Erythroblast (primary cell): ENCODE measurements at regions not wholly inside any gene's neighbourhood (a gene's known extent, or its start where the extent isn't known, plus 50 kb on each side); places are given as distances from the start of the nearest gene placed in this dataset.
A peak's percentile ranks its signal among the peaks of the same experiment; 100 is the strongest.

Experiments used
- DNase-seq, 2 experiments: peaks; one replicate each; lab custom pipeline; 2025; lab: John Stamatoyannopoulos, UW
- GATA1 ChIP-seq: IDR thresholded peaks from 2 replicates; pipeline ENCODE4 v1.6.1; 2011; ENCODE audit warnings: low read depth, mild to moderate bottlenecking, control low read depth, low read length, moderate library complexity
- POLR2A ChIP-seq: IDR thresholded peaks from 2 replicates; pipeline ENCODE4 v1.6.1; 2011; ENCODE audit warnings: mild to moderate bottlenecking, low read length

- no peak for DNase-seq
- no peak for TF ChIP-seq GATA1
- TF ChIP-seq POLR2A: no peak
Observed at GRCh38 chr3:178042376-178042775, 493.9 kb upstream of the KCNMB2 start.

DNA sequence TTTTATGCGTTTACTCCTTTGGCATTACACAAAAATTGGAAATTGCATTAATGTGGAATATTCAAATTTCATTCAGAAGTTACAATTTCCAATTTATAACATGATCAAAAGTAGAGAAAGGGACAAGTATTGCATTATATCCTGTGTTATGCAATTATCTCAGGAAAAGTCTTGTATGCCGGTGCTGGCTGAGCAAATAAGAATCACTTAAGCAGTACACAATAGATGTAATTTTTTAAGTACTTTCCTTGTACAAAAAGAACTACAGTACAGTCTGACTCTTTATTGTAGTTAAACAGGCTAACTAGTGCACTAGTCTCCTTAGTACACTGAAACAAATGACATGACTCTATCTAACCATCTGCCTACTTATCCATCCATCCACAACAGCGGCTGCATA lies 493.2 kb upstream of the KCNMB2 start:
- no peak for DNase-seq
- no peak for TF ChIP-seq GATA1
- TF ChIP-seq POLR2A: no peak

- no peak for DNase-seq
- TF ChIP-seq GATA1 (no peak), POLR2A (no peak)
Observed at GRCh38 chr3:178044320-178044719, 491.9 kb upstream of the KCNMB2 start.

DNA sequence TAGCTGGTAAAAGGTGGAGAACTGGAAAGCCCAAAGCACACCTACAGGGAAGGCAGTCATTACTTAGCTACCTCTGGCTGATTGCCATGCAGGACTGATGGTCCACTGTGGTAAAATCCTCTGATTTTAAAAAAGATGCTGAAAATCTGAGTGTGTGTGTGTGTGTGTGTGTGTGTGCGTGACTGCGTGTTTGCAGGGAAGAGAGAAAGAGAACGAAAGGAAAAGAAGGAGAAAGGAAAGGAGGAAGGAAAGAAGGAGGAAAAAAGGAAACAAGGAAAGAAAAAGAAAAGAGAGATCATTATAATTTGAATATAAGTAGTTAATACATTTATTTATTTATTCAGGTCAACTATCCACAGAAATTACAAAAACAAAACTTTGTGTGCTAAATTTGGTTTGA lies 488.7 kb upstream of the KCNMB2 start:
- TF ChIP-seq GATA1 (no peak), POLR2A (no peak)
- no peak for DNase-seq

DNA sequence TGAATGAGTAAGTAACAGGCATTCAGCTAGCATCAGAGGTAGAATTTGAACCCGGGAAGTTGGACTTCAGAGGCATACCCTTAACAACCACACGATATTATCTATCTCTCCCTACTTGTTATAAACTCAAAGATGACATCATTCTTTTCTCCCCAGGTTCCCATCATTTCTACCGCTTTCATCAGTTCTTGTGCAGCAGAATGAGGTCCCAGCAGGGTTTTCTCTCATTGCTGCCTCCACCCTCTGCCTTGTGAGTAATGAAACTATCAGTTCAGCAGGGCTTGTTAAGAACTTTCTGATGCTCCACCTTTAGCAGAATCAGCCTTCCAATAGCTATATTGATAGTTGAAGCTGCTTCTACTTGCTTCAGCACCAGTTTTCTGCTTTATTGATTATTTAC lies 487.5 kb upstream of the KCNMB2 start:
- TF ChIP-seq POLR2A: no peak
- no peak for TF ChIP-seq GATA1
- peak; percentile 10 to 56 for DNase-seq

GRCh38 chr3:178054471-178054870 lies 481.8 kb upstream of the KCNMB2 start:
- TF ChIP-seq GATA1 (no peak), POLR2A (no peak)
- DNase-seq: no peak

DNA sequence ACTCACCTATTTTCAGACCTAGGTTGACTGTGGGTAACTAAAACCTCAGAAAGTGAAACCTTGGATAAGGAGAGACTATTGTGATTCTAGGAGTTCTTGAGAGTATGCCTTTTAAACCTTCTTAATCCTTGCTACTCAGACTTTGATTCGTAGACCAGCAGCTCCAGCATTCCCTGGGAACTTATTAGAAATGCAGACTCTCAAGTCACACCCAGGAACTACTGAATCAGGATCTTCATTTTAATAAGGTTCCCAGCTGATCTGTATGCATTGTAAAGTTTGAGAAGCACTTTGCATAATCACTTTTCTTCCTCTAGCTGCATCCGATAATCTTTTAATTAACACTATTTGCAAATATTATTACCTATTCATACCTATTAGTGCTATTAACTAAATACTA lies 480.3 kb upstream of the KCNMB2 start:
- TF ChIP-seq GATA1 (no peak), POLR2A (no peak)
- DNase-seq: no peak

GRCh38 chr3:178056868-178057267 lies 479.4 kb upstream of the KCNMB2 start:
- no peak for TF ChIP-seq GATA1
- no peak for DNase-seq

GRCh38 chr3:178058629-178059028 lies 477.6 kb upstream of the KCNMB2 start:
- DNase-seq: no peak
- no peak for TF ChIP-seq POLR2A
- no peak for TF ChIP-seq GATA1

DNA sequence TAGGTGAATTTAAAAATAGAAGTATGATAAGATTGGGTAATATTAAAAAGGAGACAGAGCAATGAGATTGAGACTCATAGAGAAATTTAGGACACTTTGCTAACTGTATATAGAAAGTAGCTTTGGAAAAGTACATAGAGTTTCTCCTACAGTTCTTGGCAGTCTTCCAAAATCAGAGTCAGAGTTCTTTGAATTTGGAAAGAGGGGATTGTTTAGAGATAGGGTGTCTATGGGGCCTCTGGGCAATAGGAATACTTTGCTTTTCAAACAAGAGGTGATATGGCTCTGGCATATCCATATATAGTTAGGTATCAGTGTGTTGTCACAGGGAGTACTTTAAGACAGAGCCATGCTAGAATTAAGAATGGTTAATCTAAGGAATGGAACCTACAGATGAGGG lies 477.1 kb upstream of the KCNMB2 start:
- DNase-seq: no peak
- no peak for TF ChIP-seq GATA1

GRCh38 chr3:178059836-178060235 lies 476.4 kb upstream of the KCNMB2 start:
- DNase-seq: no peak
- no peak for TF ChIP-seq GATA1
- TF ChIP-seq POLR2A: no peak

DNA sequence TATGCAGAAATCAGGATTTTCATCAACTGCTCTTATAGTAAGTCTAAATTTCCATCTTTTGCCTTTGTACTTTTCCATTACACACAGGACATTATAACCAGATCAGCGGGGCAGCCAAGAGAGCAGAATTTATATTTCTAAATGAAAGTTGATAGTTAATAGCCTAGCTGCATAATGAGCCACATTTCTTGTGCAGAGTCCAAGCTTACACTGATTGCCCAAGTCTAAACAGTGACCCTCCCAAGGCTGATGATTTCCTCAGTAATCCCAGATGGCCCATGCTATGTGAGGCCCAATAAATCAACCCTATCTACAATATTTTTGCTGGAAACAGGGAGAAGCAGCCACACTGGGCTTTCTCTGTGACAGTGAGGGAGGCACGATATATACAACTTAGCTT lies 475.8 kb upstream of the KCNMB2 start:
- TF ChIP-seq GATA1 (no peak), POLR2A (no peak)
- DNase-seq: no peak

- no peak for TF ChIP-seq GATA1
- no peak for TF ChIP-seq POLR2A
- no peak for DNase-seq
Observed at GRCh38 chr3:178062126-178062525, 474.1 kb upstream of the KCNMB2 start.

- DNase-seq: no peak
- no peak for TF ChIP-seq POLR2A
- no peak for TF ChIP-seq GATA1
Observed at GRCh38 chr3:178063461-178063860, 472.8 kb upstream of the KCNMB2 start.

DNA sequence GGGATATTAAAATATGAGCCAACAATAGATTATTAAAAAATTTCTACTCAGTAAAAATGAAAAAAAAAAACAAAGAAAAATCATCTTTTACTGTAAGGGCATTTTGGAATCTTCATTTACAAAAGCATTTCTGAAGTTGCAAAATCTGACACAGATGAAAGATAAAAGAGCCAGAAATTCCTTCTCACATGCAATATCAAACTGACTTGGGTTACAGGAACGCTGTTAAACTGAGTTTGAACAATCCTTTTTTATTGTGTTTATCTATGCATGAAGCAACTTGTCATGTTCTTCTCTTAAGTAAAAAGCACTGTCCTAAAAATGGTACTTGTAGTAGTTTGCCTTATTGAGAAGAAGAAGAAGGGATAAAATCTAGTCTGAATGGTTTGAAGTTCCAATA lies 468.5 kb upstream of the KCNMB2 start:
- TF ChIP-seq POLR2A (no peak), GATA1 (no peak)
- no peak for DNase-seq
